ENCODE measurements at regions not wholly inside any gene's neighbourhood (a gene's known extent, or its start where the extent isn't known, plus 50 kb on each side); places are given as distances from the start of the nearest gene placed in this dataset.
"Not testable (repeated sequence)": the region's sequence is repeated elsewhere in the genome, so short reads cannot be mapped to it uniquely, and the experiment has no call there.

GRCh38 chr3:194029846-194030245 lies 106.1 kb upstream of the HES1 start:
- peaks cover 7% of the 10 kb centered on the region for H3K27me3 Mint-ChIP-seq
- DNase-seq (no peak), ATAC-seq (ENCODE audit: low read depth) (no peak)
- H3K27ac Mint-ChIP-seq = no peak overlapping the region
- peaks cover 2% of the 10 kb centered on the region for H3K4me1 Mint-ChIP-seq
- no peak overlapping the region for H3K4me3 Mint-ChIP-seq
- POLR2A ChIA-PET = no interaction called here
- H3K36me3 Mint-ChIP-seq = no peaks in the 10 kb centered on the region
- no peaks in the 10 kb centered on the region for H3K9me3 Mint-ChIP-seq

DNA sequence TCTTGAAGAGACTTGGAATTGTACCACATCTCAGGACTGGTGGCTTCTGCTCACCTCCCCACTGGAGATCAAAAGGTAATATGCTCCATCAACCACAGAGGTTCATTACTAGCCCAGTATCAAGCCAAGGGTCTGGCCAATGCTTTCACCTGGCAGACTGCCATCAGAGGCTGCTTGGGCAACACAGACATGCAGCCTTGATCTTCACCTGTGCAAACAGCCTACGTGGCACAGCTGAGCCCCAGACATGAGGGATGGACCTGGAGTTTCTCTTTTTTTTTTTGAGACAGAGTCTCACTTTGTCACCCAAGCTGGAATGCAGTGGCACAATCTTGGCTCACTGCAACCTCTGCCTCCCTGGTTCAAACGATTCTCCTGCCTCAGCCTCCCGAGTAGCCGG lies 105.6 kb upstream of the HES1 start:
- Mint-ChIP-seq H3K36me3 (no peaks in the 10 kb centered on the region), H3K27me3 (peaks cover 7% of the 10 kb centered on the region), H3K4me1 (no peaks in the 10 kb centered on the region), H3K4me3 (no peak overlapping the region), H3K27ac (no peak overlapping the region), H3K9me3 (no peaks in the 10 kb centered on the region)
- DNase-seq (no peak), ATAC-seq (ENCODE audit: low read depth) (no peak)
- POLR2A ChIA-PET = no interaction called here

DNA sequence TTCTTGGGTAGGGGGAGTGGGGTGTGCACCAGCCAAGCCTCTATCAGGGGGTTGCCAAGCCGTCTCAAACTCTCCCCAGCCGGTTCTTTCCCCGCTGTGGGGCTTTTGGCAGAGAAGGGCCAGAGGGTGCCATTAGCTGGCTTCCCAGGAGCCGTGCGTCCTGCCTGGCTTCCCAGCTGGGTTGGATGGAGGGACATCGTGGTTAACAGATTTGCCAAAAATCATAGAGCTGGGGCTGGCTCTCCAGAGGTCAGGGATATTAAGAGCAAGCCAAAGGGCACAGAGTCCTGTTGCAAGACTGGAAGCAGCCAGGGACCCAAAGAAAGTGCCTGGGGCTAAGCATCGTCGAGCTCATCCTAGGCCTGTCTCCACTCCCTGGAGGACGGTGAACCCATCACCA lies 104.6 kb upstream of the HES1 start:
- POLR2A ChIA-PET = no interaction called here
- no peak for ATAC-seq (ENCODE audit: low read depth)
- no peaks in the 10 kb centered on the region for H3K4me1 Mint-ChIP-seq
- H3K4me3 Mint-ChIP-seq = no peak overlapping the region
- peaks cover 5% of the 10 kb centered on the region for H3K27me3 Mint-ChIP-seq
- no peak overlapping the region for H3K27ac Mint-ChIP-seq
- no peak for DNase-seq
- H3K9me3 Mint-ChIP-seq = no peaks in the 10 kb centered on the region
- no peaks in the 10 kb centered on the region for H3K36me3 Mint-ChIP-seq

DNA sequence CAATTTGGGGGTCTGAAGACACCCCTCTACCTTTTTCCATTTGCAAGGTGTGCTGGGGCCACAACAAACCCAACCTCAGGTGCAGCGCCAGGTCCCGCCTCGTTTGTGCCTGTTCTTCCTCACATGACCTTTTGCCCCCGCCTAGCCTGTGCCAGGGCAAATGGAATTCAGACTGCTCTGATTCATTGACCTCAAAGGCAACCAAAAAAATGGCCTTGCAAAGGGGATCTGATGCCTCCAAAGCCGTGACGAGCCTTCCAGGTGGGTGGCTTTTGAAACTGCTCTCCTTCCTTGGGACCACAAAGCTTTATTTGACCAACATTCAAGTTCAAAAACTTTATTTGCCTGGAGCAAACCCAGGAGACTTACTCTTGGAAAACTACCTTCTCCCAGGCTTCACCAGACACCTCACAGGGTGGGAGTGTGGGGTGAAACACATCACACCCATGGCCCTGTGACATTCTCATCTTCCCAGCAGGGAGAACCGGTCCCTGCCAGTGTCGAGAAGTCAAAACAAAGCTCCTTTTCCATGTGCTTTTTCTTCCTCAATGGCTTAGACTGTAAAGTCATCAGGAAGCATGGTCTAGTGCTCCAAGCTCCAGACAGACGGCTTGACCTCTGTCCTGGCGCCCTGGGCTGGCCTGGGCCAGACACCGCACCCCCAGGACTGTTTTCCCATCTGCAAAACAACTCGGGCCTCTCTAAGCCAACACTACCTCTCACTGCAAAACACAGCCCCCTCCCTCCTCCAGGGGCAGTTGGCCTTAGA lies 103.9 kb upstream of the HES1 start:
- Mint-ChIP-seq H3K9me3 (no peaks in the 10 kb centered on the region), H3K4me3 (no peak overlapping the region), H3K4me1 (no peaks in the 10 kb centered on the region), H3K27ac (no peak overlapping the region), H3K27me3 (peaks cover 5% of the 10 kb centered on the region), H3K36me3 (no peaks in the 10 kb centered on the region)
- no peak for ATAC-seq (ENCODE audit: low read depth)
- POLR2A ChIA-PET = no interaction called here
- no peak for DNase-seq

DNA sequence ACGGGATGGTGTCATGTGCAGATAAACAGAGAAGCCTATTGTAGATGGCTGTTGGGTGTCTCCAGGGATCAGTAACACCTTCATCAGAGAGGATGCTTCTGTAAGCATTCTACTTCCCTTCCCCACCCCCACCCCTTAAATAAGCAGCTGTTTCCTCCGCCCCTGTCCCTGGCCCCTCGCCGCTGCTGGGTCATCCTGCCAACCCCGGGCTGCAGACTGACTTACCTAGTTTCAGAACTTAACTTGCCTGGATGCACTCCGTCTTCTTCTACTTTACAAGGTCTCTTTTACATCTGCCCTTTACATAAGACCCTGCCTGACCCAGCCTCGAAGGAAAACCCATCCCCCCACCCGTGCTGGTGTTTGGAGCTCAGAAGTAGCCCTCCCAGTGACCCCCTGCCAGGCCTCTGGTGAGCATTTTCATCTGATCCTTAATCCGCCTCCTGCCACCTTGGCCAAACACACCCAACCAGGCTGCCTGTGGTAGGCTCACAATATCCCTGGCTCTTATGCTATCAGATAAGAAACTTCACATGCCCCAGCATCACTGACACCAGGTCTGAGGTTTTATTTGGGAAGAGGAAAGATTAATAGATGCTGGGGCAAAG lies 103.0 kb upstream of the HES1 start:
- Mint-ChIP-seq H3K27me3 (peaks cover 5% of the 10 kb centered on the region), H3K27ac (no peak overlapping the region), H3K4me1 (no peaks in the 10 kb centered on the region), H3K4me3 (no peak overlapping the region), H3K36me3 (no peaks in the 10 kb centered on the region), H3K9me3 (no peaks in the 10 kb centered on the region)
- POLR2A ChIA-PET = no interaction called here
- no peak for ATAC-seq (ENCODE audit: low read depth)
- no peak for DNase-seq

DNA sequence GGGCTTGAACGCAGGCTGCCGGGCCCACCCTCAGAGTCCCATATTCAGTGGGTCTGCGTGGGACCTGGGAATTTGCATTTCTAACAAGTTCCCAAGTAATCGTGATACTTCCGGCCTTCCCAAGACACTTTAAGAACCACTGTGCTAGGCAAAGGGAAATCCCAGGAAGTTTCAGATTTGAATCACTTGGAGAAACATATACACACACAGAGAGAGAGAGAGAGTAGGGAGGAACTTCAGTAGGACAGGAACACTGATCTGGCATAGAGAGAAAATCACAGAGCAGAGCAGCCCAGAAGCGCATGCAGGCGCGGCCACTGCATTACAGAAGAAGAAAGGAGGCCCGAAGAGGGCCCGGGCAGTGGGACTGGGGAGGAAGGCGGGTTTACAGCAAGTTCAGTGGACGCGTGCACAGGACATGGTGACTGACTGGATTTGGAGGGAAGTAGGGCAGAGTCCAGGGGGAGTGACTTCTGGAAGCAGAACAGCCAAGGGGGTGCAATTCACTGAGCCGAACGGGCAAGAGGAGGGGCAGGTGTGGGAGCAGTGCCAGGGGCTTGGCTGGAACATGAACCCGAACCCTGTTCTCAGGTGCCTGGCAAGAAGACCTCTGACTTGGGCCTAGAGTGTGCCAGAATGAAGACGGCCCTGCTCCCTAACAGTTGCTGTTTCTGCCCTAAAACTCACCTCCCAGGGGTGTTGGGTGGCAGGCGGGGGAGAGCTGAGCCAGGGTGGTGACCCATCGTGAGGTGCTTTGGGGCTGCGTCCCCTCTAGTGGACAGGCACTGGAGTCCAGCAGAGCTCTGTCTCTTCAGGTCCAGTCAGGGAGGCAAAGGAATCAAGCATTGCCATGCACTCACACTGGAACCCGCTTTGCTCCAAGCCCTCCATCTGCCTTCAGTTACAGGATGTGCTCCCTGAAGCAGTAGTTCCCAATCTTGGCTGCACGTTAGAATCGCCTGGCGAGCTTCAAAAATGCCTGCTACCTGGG lies 101.3 kb upstream of the HES1 start:
- no peaks in the 10 kb centered on the region for H3K36me3 Mint-ChIP-seq
- no peak overlapping the region for H3K4me3 Mint-ChIP-seq
- H3K9me3 Mint-ChIP-seq = no peaks in the 10 kb centered on the region
- H3K4me1 Mint-ChIP-seq = no peaks in the 10 kb centered on the region
- ATAC-seq (ENCODE audit: low read depth) (no peak), DNase-seq (no peak)
- H3K27me3 Mint-ChIP-seq = peaks cover 6% of the 10 kb centered on the region
- no peak overlapping the region for H3K27ac Mint-ChIP-seq
- POLR2A ChIA-PET = no interaction called here

GRCh38 chr3:194035406-194036138 lies 100.4 kb upstream of the HES1 start:
- H3K27ac Mint-ChIP-seq = no peak overlapping the region
- H3K27me3 Mint-ChIP-seq = peaks cover 5% of the 10 kb centered on the region
- no peak for ATAC-seq (ENCODE audit: low read depth)
- POLR2A ChIA-PET = no interaction called here
- no peaks in the 10 kb centered on the region for H3K4me1 Mint-ChIP-seq
- no peak for DNase-seq
- no peaks in the 10 kb centered on the region for H3K36me3 Mint-ChIP-seq
- H3K4me3 Mint-ChIP-seq = no peak overlapping the region
- no peaks in the 10 kb centered on the region for H3K9me3 Mint-ChIP-seq

DNA sequence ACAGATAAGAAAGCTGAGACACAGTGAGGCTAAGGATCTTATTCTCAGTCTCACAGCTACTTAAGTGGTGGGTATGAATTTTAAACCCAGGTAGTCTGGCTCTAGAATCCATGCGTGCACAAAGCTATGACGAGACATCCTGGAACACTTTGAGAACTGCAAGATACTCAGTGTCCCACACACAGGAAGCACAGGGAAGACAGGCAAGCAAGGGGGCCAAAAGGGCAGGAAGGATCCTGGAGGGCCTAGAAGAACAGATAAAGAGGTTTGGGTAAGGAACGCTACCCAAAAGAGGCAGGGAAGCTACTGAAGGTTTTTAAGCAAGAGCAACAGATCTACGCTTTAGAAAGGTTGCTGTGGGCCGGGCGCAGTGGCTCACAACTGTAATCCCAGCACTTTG lies 99.1 kb upstream of the HES1 start:
- no peaks in the 10 kb centered on the region for H3K36me3 Mint-ChIP-seq
- ATAC-seq (ENCODE audit: low read depth) (no peak), DNase-seq (no peak)
- H3K27me3 Mint-ChIP-seq = peaks cover 5% of the 10 kb centered on the region
- no peaks in the 10 kb centered on the region for H3K4me1 Mint-ChIP-seq
- no peak overlapping the region for H3K4me3 Mint-ChIP-seq
- H3K27ac Mint-ChIP-seq = no peak overlapping the region
- no peaks in the 10 kb centered on the region for H3K9me3 Mint-ChIP-seq
- POLR2A ChIA-PET = no interaction called here

DNA sequence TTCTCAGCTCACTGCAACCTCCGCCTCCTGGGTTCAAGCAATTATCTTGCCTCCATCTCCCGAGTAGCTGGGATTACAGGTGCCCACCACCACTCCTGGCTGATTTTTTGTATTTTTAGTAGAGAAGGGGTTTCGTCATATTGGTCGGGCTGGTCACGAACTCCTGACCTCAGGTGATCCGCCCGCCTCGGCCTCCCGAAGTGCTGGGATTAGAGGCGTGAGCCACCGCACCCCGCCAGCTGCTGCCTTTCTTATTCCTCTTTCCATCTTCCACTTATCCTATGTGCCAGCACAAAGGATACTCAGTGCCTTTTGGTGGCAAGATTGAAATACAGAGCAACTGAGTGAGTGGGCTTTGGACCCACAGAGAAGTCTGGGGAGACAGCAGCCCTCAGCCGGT lies 97.6 kb upstream of the HES1 start:
- ATAC-seq (ENCODE audit: low read depth); H3K9me3 Mint-ChIP-seq; DNase-seq; H3K27ac Mint-ChIP-seq; H3K4me3 Mint-ChIP-seq; POLR2A ChIA-PET; H3K4me1 Mint-ChIP-seq; H3K36me3 Mint-ChIP-seq; H3K27me3 Mint-ChIP-seq: not testable (repeated sequence)

DNA sequence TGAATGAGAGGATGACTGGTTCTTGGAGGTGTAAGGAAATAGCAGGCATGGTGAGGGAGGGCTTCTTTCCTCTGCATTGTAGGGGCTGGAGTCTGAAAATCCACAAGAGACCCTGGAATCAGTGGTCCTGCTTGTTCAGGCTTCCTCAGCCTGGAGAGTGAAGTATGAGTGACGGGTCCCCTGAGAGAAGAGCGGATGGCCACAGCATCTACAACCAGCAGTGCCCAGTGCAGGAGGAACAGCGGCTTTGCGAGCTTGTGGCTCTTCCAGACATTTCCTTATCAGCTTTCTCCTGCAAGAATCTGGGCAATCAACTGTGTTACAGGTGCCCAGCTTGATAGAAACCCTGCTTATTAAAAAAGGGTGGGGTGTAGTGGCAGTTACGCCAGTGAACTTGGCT lies 97.0 kb upstream of the HES1 start:
- H3K27ac Mint-ChIP-seq = no peak overlapping the region
- DNase-seq (no peak), ATAC-seq (ENCODE audit: low read depth) (no peak)
- POLR2A ChIA-PET = no interaction called here
- peaks cover 4% of the 10 kb centered on the region for H3K27me3 Mint-ChIP-seq
- no peak overlapping the region for H3K4me3 Mint-ChIP-seq
- H3K9me3 Mint-ChIP-seq = no peaks in the 10 kb centered on the region
- no peaks in the 10 kb centered on the region for H3K4me1 Mint-ChIP-seq
- H3K36me3 Mint-ChIP-seq = no peaks in the 10 kb centered on the region

GRCh38 chr3:194040516-194041273 lies 95.3 kb upstream of the HES1 start:
- peaks cover 2% of the 10 kb centered on the region for H3K4me1 Mint-ChIP-seq
- ATAC-seq (ENCODE audit: low read depth) (no peak), DNase-seq (no peak)
- H3K36me3 Mint-ChIP-seq = no peaks in the 10 kb centered on the region
- no peak overlapping the region for H3K27ac Mint-ChIP-seq
- POLR2A ChIA-PET = no interaction called here
- H3K9me3 Mint-ChIP-seq = no peaks in the 10 kb centered on the region
- peaks cover 4% of the 10 kb centered on the region for H3K27me3 Mint-ChIP-seq
- no peak overlapping the region for H3K4me3 Mint-ChIP-seq

DNA sequence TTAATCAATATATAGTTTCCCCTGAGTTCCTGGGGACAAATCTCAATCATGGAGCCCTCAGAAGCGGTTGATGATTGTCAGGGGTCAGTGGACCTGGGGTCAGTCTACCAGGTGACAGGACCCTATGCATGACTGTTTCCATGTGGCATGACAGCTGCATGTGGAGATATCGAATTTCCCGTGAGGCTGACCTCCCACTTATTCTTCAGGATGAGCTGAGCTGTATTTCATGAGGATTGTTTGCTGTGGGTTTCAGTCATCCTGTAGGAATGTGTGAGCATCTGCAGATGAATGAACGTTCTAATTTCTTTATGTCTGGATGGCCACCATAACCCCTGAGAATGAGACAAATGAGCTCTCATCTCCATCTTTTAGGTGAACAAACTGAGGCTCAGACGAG lies 93.0 kb upstream of the HES1 start:
- ATAC-seq (ENCODE audit: low read depth) (no peak), DNase-seq (no peak)
- H3K4me1 Mint-ChIP-seq = peaks cover 2% of the 10 kb centered on the region
- no peak overlapping the region for H3K4me3 Mint-ChIP-seq
- H3K36me3 Mint-ChIP-seq = no peaks in the 10 kb centered on the region
- H3K9me3 Mint-ChIP-seq = no peaks in the 10 kb centered on the region
- H3K27me3 Mint-ChIP-seq = peaks cover 4% of the 10 kb centered on the region
- POLR2A ChIA-PET = no interaction called here
- H3K27ac Mint-ChIP-seq = no peak overlapping the region

DNA sequence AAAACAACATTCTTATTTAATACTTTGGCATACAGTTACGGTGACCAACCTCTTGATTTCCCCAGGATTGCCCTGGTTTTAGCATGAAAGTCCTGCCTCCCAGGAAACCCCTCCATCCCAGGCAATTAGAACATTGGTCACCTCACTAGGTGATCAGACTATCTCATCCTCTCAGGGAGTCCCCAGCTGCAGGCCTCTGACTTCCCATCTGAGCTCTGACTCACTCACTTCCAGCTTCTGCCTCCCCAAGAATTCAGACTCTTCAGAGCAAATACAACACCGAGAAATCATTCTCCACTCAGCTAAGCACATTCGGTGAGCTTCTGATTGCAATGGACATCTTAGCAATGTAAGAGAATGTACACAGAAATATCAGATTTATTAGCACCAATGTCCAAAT lies 92.4 kb upstream of the HES1 start:
- no peaks in the 10 kb centered on the region for H3K9me3 Mint-ChIP-seq
- H3K27ac Mint-ChIP-seq = no peak overlapping the region
- H3K4me1 Mint-ChIP-seq = peaks cover 2% of the 10 kb centered on the region
- no peak overlapping the region for H3K4me3 Mint-ChIP-seq
- POLR2A ChIA-PET = no interaction called here
- no peak for ATAC-seq (ENCODE audit: low read depth)
- DNase-seq = no peak
- H3K36me3 Mint-ChIP-seq = no peaks in the 10 kb centered on the region
- peaks cover 8% of the 10 kb centered on the region for H3K27me3 Mint-ChIP-seq

Data from activated naive CD8-positive, alpha-beta T cell treated with anti-CD3 and anti-CD28 coated beads, Interleukin-2, amount 10 ng/mL, durations not matched to agents 7 days and 5 days (primary cell).